ENCODE measurements at regions not wholly inside any gene's neighbourhood (a gene's known extent, or its start where the extent isn't known, plus 50 kb on each side); places are given as distances from the start of the nearest gene placed in this dataset.
A peak's percentile ranks its signal among the peaks of the same experiment; 100 is the strongest.

DNA sequence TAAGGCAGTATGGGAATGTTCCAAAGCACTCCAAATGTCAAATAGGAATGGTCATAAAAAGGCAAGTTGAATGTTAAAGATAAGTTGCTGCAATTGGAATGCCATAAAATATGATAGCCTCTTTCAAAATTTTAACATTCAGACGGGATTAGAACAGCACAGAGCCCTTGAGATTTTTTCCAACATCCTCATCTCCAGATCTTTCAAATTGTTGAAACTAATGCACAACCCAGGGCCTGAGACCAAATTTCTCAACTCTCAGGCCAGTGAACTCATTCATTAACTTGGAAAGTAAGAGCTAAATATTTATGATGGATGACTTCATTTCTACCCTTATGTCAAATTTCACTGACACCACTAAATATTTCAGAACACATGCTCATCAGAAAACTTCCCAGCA is 346.5 kb upstream of the XYLT1 start:
- DNase-seq (ENCODE audit: low read depth in 1 of 2, low spot score in 1 of 2), result no peak
- in situ Hi-C loops (cut with HindIII; ENCODE audit: low pct_unique_long_range_greater_than_20kb, low sequenced_read_pairs), result no loop called here
- TF ChIP-seq JUND (IDR thresholded peaks at IDR 0.05; ENCODE audit: low read depth), result no peak

DNA sequence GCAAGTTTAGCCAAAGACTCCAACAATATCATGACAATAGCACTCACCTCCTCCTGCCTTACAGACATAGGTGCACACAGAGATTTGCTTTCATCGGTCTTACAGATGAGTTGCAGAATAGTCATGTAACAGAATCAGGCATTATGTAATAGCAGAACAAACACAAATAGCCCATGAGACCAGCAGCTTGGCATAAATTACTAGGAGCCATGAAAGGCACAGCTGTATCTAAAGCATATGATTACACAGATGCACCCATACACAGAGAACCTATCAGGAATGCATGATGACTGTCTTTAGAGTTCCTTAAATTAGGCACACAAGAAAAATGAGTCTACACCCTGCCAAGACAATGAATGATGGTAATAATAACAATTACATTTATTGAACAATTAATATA is 342.0 kb upstream of the XYLT1 start:
- DNase-seq (ENCODE audit: low read depth in 1 of 2, low spot score in 1 of 2), result no peak
- TF ChIP-seq JUND (IDR thresholded peaks at IDR 0.05; ENCODE audit: low read depth), result no peak
- in situ Hi-C loops (cut with HindIII; ENCODE audit: low pct_unique_long_range_greater_than_20kb, low sequenced_read_pairs), result no loop called here

DNA sequence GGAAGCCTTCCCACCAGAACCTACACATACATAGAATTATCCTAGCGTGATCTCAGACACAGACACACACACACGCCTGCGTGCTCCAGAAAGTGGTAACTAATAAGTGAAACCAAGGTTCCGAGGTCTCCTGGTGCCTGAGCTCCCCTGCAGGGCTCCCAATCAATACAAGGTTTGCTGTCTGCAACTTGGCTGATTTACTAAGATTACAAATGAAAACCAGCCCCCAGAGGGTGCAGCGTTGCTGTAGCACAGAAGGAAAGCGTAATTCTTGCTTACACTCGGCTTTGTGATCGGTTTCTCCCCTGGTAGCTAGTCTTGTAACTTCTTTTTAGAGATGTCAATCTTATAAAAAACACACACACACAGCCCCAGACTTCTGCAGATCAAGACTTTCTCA is 334.1 kb upstream of the XYLT1 start:
- no peak for DNase-seq (ENCODE audit: low read depth in 1 of 2, low spot score in 1 of 2)
- no peak for TF ChIP-seq JUND (IDR thresholded peaks at IDR 0.05; ENCODE audit: low read depth)
- in situ Hi-C loops (cut with HindIII; ENCODE audit: low pct_unique_long_range_greater_than_20kb, low sequenced_read_pairs), result no loop called here

DNA sequence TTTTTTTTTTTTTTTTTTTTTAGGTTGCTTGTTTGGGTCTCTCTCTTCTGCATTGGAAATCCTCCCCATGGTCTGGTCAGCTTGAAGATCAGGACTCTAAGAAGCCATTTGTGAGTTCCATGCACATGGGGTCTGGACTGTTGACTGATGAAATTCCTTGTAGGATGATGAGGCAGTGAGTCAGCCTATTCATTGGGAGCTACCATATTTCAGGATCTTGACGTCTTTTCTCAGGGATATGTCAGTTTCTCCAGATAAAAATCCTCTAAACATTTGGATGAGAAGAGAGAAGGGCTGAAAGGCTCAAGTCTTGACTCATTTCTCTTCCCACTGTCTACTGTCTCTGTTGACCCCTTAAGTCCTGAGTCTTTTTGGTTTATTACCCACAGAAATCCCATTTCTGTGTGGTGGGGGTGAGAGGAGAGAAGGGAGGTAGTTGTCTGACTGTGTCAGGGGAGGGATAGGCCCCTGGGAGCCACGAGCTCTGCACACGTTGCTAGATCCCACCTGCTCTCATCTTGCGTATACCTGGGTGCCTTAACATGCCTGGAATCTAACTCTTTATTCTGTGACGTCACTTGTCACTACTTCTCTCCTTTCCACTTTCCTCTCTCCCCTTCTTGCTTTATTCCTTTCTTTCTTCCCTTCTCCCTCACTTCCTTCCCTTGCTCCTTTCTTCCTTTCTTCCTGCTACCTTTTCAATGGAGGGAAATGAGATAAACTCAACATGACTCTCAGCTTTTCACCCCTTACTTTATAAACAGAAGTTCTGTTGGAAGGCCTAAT is 333.1 kb upstream of the XYLT1 start:
- no peak for TF ChIP-seq JUND (IDR thresholded peaks at IDR 0.05; ENCODE audit: low read depth)
- in situ Hi-C loops (cut with HindIII; ENCODE audit: low pct_unique_long_range_greater_than_20kb, low sequenced_read_pairs), result no loop called here
- no peak for DNase-seq (ENCODE audit: low read depth in 1 of 2, low spot score in 1 of 2)

DNA sequence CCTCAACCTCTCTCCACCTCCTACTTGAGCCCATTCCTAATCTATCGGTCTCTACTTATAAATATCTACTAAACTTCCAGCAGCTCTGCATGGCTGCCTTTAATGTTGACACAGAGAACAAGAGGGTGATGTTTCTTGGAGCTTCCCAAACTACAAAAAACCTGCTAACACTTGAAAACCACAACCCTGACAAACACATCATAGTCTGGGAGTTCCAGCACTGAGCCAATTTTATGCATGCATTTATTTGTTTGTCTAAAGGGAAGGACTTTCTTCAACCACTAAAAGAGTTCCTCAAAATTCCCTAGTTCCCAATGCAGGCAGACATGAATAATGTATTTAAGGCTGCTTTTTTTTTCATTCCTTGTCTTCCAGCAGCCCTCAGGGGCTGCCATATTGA is 331.8 kb upstream of the XYLT1 start:
- TF ChIP-seq JUND (IDR thresholded peaks at IDR 0.05; ENCODE audit: low read depth), result no peak
- DNase-seq (ENCODE audit: low read depth in 1 of 2, low spot score in 1 of 2), result no peak
- in situ Hi-C loops (cut with HindIII; ENCODE audit: low pct_unique_long_range_greater_than_20kb, low sequenced_read_pairs), result no loop called here

DNA sequence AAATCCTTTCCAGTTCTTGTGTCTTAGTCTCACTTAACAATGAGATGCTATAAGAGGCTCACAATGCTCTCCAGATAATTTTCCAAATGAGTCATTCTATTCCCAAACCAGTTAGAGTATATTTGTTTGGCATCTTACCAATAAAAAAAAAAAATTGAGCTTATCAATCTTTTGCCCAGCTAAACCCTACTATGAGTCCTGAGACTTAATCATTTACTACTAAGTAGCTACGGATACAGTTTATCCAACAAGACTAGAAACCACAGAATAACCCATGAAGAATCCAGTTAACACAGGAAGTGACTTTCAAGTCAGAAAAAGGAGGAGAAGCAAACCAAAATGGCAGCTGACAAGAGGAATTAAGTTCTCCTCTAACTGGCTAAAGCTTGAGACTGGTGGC is 330.3 kb upstream of the XYLT1 start:
- in situ Hi-C loops (cut with HindIII; ENCODE audit: low pct_unique_long_range_greater_than_20kb, low sequenced_read_pairs), result no loop called here
- DNase-seq (ENCODE audit: low read depth in 1 of 2, low spot score in 1 of 2), result no peak

DNA sequence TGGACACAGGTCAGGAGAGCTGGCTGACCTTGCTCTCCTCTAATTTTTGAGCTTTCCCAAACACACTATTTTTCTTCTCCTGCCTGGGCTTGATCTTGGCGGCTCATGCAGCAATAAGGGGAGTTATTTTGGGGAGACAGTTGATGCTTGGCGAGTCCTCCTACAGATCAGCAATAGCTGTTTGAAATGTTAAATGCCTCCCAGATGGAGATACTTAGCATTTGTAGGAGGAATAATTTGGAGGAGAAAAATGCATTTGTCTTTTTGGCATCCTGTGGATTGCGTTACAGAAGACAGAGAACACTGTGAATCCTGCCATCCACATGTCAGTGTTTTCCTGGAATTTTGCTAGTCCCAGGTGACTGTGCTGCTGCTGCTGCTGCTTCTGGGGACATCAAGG is 328.0 kb upstream of the XYLT1 start:
- in situ Hi-C loops (cut with HindIII; ENCODE audit: low pct_unique_long_range_greater_than_20kb, low sequenced_read_pairs), result no loop called here
- no peak for DNase-seq (ENCODE audit: low read depth in 1 of 2, low spot score in 1 of 2)
- no peak for TF ChIP-seq JUND (IDR thresholded peaks at IDR 0.05; ENCODE audit: low read depth)

More for the DNA sequence above, 330.3 kb upstream of the XYLT1 start:
- TF ChIP-seq JUND (IDR thresholded peaks at IDR 0.05; ENCODE audit: low read depth), result no peak

DNA sequence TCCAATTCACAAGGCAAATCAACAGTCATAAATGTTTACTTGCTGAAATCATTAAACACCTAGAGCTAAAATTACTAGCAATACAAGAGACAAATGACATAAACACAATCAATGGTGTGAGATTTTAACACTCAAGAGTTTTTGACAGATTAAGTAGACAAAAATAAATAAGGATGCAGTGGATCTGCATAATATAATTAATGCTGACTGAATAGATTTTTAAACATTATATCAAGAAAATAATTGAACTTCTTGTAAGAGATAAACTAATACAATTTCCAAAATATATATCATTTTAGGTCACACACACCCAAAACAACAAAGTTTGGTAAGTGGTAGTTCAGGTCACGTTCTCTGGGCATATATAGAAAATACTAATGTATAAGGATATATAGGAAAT is 322.6 kb upstream of the XYLT1 start:
- no peak for TF ChIP-seq JUND (IDR thresholded peaks at IDR 0.05; ENCODE audit: low read depth)
- in situ Hi-C loops (cut with HindIII; ENCODE audit: low pct_unique_long_range_greater_than_20kb, low sequenced_read_pairs), result no loop called here
- no peak for DNase-seq (ENCODE audit: low read depth in 1 of 2, low spot score in 1 of 2)

DNA sequence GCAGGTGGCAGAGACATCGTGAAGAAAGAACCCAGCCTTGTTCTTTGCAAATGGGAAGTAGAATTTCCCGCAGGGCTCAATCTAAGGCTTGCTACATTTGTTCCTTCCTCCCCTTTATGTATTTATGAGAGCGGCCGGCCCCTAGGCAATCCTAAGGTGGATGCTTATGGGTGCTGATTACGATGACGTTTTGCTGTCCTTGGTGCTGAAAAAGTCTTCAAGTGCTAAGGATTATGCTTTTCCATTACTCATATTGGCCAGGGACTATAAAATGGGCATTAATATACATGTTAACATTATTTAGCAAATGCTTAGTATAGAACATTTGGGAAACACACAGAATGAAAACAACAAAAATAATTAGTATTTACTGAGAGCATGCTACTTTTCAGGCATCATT is 313.3 kb upstream of the XYLT1 start:
- no peak for TF ChIP-seq JUND (IDR thresholded peaks at IDR 0.05; ENCODE audit: low read depth)
- DNase-seq (ENCODE audit: low read depth in 1 of 2, low spot score in 1 of 2), result peak; percentile 23 to 88
- in situ Hi-C loops (cut with HindIII; ENCODE audit: low pct_unique_long_range_greater_than_20kb, low sequenced_read_pairs), result no loop called here

DNA sequence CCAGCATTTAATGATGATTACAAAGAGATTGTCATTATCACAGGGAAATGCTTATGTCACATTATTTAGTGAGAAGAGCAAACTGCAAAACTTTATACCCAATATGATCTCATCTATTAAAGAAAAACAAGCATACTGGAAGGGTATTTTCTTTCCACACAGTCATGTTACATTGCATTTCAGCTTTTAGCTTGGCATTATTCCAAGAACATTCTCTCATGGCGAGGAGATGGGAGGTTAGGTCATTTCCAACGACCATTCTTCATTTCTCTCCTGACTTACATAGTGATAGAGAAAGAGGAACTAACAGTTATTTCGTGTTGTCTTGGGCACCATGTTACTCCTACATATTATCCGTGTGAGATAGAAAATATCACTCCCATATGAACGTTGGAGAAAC is 309.4 kb upstream of the XYLT1 start:
- in situ Hi-C loops (cut with HindIII; ENCODE audit: low pct_unique_long_range_greater_than_20kb, low sequenced_read_pairs), result no loop called here
- no peak for TF ChIP-seq JUND (IDR thresholded peaks at IDR 0.05; ENCODE audit: low read depth)
- no peak for DNase-seq (ENCODE audit: low read depth in 1 of 2, low spot score in 1 of 2)

DNA sequence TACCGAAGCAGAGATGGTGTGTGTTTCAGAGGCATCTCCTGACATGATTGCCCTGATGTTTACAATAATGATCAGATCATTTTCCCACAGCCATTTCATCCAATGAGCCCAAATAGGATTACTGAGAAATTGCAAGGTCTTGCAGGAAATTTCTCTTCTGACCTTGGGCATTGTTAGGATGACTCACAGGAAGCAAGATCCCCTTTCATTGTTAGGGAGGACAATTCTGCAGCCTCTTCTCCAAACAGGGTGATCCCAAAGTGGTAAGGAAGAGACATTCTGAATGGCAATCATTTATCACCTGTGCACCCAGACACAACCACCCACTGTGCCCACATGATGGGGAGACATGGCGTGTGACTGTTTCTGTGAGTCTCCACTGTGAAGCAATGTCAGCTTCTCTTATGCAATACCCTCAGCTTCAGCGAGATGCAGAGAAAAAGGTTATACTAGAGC is 306.7 kb upstream of the XYLT1 start:
- in situ Hi-C loops (cut with HindIII; ENCODE audit: low pct_unique_long_range_greater_than_20kb, low sequenced_read_pairs), result no loop called here
- no peak for TF ChIP-seq JUND (IDR thresholded peaks at IDR 0.05; ENCODE audit: low read depth)
- no peak for DNase-seq (ENCODE audit: low read depth in 1 of 2, low spot score in 1 of 2)

DNA sequence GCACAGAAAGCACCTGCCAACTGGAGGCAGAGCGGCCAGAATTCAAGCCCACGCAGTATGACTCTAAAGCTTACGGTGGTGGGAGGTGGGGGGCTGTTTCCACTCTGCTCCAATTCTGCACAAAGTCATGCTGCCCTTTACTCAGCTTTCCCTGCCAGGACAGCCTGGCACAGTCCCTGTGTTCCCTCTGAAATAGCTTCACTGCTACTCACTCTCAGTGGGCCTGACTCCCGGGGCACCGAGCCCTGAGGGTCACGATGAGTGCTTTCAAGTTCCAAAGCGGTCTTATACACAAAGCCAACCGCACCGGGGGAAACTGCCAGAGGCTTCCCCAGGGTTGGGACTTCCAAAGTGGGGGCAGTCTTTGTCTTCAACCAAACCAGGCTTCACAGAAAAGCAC is 306.1 kb upstream of the XYLT1 start:
- DNase-seq (ENCODE audit: low read depth in 1 of 2, low spot score in 1 of 2), result no peak
- in situ Hi-C loops (cut with HindIII; ENCODE audit: low pct_unique_long_range_greater_than_20kb, low sequenced_read_pairs), result no loop called here
- no peak for TF ChIP-seq JUND (IDR thresholded peaks at IDR 0.05; ENCODE audit: low read depth)

DNA sequence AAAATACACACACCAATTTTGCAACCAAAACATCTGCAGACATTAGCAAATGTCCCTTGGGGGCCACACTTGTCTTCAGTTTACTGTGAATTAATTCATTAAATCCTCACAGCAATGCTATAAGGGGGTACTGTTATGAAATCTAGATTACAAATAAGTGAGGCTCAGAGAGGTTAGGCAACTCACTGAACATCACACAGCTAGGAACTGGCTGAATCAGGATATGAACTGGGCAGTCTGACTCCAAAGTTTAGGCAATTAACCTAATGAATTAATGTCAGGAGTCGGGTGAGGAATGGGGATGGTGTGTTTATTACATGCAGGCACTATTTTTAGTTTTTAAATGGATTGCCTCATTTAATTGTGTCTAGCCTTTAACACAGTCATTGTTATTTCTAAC is 305.7 kb upstream of the XYLT1 start:
- in situ Hi-C loops (cut with HindIII; ENCODE audit: low pct_unique_long_range_greater_than_20kb, low sequenced_read_pairs), result no loop called here
- DNase-seq (ENCODE audit: low read depth in 1 of 2, low spot score in 1 of 2), result no peak
- TF ChIP-seq JUND (IDR thresholded peaks at IDR 0.05; ENCODE audit: low read depth), result no peak

DNA sequence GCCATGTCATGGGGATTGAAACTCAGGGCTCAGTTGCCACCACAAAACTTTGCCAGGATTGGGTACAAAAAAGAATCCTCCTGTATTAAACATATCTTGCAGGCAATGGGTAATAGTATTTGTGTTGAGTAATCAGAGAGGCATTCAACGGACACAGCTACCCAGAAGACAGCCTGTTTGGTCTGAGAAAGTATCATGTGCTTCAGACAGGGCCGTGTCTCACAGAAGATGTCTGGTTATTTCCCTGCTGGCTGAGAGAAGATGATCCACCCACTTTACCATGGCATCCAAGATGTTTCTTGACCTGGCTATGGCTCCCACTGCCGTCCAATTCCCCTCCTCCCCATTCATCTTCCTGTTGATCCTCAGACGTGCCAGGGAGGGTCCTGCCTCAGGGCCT is 304.3 kb upstream of the XYLT1 start:
- in situ Hi-C loops (cut with HindIII; ENCODE audit: low pct_unique_long_range_greater_than_20kb, low sequenced_read_pairs), result no loop called here
- no peak for DNase-seq (ENCODE audit: low read depth in 1 of 2, low spot score in 1 of 2)
- TF ChIP-seq JUND (IDR thresholded peaks at IDR 0.05; ENCODE audit: low read depth), result no peak
